HG02970 (cell line): ENCODE measurements at regions not wholly inside any gene's neighbourhood (a gene's known extent, or its start where the extent isn't known, plus 50 kb on each side); places are given as distances from the start of the nearest gene placed in this dataset.

Source experiments
- ATAC-seq: cut with Tn5 transposase; IDR thresholded peaks from one replicate; pipeline ENCODE4 v1.9.1; 2021; ENCODE audit warnings: mild to moderate bottlenecking, moderate library complexity, moderate number of reproducible peaks; ENCODE audit not compliant: unreplicated experiment, low FRiP score

GRCh38 chrX:137483554-137483953 is 82.4 kb upstream of the ZIC3 start:
- ATAC-seq = no peak

GRCh38 chrX:137482136-137482535 is 83.8 kb upstream of the ZIC3 start:
- no peak for ATAC-seq

DNA sequence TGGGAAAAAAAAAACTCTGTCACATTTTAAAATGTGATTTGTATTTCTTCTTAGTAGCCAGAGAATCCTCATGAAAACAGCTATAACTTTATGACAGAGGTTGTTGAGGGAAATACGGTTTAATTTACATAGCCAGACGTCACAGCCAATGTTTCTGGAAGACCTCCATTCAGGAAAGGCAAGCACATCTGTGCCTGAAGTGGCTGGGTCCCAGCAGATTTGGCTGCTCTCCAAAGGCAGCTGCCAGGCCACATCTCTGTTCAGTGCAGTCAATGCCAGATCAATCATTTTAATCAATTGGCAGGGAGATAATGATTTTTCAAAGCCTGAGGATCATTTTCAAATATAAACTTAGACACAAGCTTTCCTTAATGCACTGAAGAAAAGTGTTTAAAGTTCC is 86.5 kb upstream of the ZIC3 start:
- ATAC-seq = no peak

DNA sequence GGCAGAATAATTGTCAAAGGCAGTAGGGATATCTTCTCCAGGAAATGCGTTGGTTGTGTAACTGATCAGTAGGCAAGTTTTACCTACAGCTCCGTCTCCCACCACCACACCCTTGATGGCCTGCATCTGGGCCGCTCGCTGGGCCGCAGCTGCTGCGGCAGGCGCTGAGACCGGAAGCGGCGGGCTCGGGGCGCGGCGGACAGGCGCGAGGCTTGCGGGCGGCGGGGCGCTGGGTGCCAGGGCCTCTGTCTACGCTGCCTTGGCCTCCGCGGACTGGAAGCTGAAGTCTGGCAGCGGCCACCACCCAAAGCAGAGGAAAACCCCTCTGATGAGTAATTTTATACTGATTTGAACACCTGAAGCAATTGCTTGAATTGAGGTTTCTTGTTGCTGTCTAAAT is 124.2 kb upstream of the ZIC3 start:
- no peak for ATAC-seq

- ATAC-seq = no peak
These were observed 133.3 kb upstream of the ZIC3 start for GRCh38 chrX:137432609-137433008.

GRCh38 chrX:137431693-137432488 is 134.0 kb upstream of the ZIC3 start:
- ATAC-seq = no peak

- no peak for ATAC-seq
These were observed 134.9 kb upstream of the ZIC3 start for GRCh38 chrX:137430984-137431475.

- ATAC-seq = no peak
These were observed 135.6 kb upstream of the ZIC3 start for GRCh38 chrX:137430301-137430700.

GRCh38 chrX:137428766-137429591 is 136.9 kb upstream of the ZIC3 start:
- ATAC-seq = no peak

DNA sequence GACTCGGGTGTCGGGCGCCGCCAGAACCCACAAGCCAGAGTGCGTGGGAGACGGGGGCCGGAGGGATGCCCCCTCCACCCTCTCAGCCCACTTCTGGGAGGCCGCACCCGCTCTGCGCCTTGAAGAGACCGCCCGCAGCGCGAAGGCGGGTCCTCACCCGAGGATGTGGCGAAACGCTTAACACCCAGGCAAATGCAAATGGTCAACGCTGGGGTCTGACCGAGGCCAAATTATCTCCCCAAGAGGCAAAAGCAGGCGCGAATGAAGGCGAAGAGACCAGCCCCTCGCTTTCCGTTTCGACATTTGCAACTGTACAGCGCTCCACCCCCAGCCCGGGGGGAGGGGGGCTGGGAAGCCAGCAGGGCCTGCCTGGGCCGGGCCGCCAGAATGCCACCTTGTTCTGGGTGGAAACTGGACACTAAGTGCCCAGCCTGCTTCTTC is 137.7 kb upstream of the ZIC3 start:
- no peak for ATAC-seq

GRCh38 chrX:137427816-137428215 is 138.1 kb upstream of the ZIC3 start:
- ATAC-seq = no peak

DNA sequence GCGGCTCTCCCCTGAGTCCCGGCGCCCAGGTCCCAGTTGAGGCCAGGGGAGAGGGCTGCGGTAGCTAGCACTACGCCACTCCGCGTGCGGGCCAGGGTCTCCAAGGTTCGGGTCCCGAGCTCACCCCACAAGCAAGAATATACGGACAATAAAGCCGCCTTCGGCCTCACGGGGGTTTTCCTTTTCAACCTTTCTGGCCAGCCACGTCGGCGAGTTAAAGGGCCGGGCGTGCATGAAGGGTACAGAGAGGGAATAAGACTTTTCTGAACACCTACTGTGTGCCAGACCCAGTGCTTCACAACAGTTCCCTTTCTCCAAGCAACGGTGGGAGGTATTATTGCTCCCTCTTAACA is 138.5 kb upstream of the ZIC3 start:
- no peak for ATAC-seq

- no peak for ATAC-seq
These were observed 139.1 kb upstream of the ZIC3 start for GRCh38 chrX:137426695-137427425.

DNA sequence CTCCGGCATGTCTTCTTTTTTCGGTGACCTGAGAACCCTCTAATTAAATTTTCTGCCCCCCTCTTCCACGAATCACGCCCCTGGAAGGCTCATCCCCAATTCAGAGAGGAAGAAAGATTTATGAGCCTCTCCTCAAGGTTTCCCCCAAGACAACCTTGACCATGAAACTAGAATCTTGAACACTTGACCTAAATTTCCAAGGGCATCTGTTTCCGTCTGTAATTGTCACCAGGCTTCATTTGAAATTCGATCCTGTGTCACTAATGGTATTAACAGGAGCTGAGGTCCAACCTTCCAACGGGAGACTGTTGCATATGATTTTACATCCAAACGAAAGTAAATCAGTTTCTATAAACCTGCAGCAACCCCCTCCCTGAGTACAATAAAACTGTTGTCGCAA is 139.9 kb upstream of the ZIC3 start:
- no peak for ATAC-seq

DNA sequence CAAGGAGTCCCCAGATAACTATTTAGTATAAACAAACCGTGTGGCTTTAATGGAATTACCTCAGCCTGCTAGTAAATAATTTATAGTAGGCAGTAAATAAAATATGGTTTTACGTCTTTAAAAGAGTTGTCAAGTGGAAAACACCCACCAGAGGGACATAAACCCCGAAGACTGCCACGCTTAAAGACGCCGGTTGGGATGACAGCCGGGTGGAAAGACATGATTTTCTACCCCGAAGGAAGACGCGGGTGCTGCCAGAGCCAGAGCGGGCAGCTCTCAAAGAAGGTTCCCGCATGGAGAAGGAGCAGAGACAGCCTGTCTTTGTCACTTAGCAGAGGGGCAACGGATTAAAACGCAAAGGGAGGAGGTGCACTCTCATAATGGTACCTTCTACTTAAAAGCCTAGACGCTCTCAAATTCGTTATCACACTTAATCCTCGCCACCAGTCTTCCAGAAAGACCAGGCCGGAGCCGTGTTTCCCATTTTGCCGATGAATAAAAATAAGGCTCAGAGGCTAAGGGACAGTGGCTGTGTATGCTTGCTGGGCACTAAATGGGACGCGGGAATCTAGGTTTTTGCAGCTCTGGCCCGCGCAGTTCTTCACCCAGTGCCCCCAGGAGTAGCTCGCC is 140.5 kb upstream of the ZIC3 start:
- no peak for ATAC-seq

DNA sequence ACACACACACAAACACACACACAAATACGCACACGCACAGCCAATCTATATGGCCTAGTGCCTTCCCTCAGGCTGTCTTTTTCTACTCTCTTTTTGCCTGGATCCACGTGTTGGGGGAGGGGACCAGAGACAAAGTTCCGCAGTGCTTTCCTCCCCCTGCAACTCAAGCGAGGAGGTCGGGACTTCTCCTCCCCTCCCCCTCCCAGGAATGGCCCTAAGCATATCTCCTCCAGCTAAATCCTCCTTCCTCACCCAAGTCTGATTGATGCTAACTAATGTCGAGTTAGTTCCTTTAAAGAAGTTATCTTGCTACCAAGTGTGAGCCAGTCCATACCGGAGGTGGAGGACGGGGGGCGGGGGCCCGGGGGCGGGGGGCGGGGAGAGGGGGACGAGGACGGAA is 141.2 kb upstream of the ZIC3 start:
- ATAC-seq = no peak

GRCh38 chrX:137423241-137423640 is 142.7 kb upstream of the ZIC3 start:
- ATAC-seq = no peak

GRCh38 chrX:137418086-137418485 is 147.8 kb upstream of the ZIC3 start:
- no peak for ATAC-seq

DNA sequence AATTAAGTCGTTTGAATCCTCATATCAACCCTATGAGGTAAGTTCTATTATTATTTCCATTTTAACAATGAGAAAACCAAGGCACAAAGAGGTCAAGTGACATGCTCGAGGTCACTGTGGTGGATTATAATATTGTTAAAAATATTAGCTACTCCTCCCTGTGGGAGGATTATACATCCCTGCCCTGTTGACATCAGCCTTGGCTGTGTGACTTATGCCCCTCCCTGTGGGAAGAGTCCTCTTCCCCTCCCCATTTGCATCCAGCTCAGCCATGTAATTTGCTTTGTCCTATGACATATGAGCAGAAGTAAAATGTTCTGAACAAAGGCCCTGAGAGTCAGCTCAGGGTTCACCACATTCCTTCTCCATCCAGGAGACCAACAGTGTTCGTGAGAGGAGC is 152.7 kb upstream of the ZIC3 start:
- ATAC-seq = no peak

- ATAC-seq = no peak
These were observed 160.3 kb upstream of the ZIC3 start for GRCh38 chrX:137405449-137406140.
